GM21528 (cell line): ENCODE measurements at regions not wholly inside any gene's neighbourhood (a gene's known extent, or its start where the extent isn't known, plus 50 kb on each side); places are given as distances from the start of the nearest gene placed in this dataset.

Experiments
- ATAC-seq: cut with Tn5 transposase; IDR thresholded peaks from one replicate; pipeline ENCODE4 v1.9.1; 2021; ENCODE audit warnings: mild to moderate bottlenecking, moderate library complexity; ENCODE audit not compliant: unreplicated experiment, low FRiP score

DNA sequence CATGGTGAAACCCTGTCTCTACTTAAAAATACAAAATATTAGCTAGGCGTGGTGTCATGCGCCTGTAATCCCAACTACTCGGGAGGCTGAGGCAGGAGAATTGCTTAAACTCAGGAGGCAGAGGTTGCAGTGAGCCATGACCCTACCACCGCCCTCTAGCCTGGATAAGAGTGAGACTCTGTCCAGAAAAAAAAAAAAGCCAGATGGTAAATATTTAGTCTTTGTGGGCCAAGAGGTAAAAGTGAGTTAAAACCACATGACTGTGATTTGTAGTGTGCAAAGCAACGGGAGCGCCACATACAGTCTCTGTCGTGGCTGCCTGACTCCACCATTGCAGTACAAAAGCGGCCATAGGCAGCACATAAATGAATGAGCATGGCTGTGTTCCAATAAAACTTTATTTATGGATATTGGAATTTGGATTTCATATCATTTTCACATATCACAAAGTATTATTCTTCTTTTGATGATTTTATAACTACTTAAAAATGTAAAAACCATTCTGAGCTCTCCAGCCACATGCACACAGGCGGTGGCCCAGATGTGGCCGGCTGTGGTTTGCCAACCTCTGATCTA, 51.8 kb upstream of the CASZ1 start:
- no peak for ATAC-seq

DNA sequence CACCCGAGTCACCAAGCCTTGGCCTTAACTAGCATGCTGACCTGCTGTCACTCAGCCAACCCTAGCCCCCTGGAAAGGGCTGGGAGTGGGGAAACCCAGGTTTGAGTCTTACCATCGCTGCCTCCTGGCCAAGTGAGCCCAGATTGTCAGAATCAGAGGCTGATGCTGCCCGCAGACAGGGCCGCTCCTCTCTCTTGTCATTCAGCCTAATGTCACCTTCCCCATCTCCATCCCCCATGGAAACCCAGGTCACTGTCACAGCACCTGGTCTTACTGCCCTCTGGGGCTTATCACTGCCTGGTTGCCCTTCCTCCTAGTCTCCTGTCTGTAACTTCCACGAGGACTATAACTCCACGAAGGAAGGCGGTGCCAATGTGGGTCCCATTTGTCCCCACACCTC, 53.6 kb upstream of the CASZ1 start:
- no peak for ATAC-seq

DNA sequence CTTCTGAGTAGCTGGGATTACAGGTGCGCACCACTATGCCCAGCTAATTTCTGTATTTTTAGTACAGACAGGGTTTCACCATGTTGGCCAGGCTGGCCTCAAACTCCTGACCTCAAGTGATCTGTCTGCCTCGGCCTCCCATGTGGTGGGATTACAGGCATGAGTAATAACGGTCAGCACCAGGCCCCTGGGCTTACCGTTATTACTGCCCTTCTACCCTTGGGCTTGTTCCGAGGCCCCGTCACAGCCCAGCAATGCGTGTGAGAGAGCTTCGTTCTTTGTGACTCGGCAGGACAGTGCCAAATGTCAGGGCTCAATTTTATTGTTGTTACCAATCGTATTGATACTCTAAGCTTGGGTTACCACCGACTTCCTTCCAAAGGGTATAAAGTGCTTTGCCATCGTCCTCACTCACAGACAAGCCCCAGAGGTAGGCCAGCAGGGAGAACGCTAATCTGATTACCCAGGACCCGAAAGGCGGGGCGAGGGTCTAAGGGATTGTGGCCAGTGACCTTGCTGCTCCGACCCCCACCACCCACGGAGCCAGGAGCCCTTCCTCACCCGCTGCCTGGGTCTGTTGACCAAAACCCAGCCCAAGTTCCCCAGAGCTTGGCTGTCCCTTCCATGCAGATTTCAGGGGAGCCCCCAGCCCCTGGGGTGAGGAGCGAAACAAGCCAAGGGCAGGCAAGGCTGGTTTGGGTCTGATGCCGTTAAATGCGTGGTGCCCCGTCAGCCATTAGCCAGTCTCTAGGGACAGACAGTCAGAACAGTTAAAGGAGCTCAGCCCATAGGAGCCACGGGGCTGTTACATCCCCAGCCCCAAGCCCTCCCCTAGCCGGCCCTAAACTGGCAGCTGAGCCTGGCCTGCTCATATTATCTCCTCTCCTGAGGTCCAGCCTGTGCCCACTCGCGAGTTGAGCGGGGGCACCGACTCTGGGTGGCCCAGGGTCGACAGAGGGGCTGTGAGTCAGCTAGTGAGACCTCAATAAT, 54.9 kb upstream of the CASZ1 start:
- no peak for ATAC-seq

DNA sequence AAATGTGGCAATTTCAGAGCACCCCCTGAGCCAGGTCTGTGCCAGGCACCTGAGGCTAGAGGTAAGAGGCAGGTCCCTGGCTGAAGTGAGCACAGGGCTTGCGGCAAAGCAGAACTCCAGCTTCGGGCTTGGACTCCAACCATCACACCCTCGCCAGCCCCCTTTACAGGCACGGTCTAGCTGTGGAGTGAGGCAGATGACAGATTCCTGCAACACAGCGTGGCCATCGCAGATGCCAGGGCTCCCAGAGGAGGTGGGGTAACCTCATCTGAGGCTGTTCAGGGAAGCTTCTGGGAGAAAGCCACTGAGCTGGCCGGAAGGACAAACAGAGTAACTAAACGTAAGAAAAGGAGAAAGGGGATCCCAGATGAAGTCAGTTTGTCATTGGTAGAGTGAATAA, 55.6 kb upstream of the CASZ1 start:
- no peak for ATAC-seq

DNA sequence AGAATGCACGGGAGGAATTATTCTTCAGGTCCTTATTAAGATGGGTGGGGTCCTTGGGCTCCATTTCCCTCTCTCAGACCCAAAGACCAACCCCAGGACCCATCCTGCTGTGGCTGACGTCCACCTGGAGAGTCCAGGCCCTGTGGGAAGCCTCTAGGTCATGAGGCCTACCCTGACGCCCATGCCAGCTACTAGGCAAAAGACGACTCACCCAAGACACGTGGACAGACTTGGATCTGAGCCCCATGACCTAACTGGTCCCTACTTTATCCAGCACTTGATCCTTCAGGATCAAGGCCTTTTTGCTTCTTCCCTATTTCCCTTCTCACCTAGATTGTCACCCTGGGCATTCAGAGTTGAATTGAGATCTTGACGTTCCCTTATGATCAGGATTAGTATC, 56.0 kb upstream of the CASZ1 start:
- no peak for ATAC-seq

DNA sequence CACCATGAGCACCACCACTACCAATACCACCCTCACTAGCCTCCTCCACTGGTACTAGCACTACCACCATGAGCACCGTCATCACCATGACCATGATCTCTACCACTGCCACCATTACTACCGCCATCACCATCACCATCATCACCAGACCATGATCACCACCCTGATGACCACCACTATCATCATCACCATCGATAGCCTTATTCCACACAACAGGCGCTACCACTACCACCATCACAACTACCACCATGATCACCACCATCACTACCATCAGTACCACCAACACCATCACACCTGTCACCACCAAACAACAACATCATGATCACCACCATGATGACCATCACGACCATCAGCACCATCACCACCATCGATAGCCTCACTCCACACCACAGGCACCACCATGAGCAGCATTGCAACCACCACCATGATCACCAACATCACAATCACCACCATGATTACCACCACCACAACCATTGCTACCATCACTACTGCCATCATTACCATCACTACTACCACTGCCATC, 56.6 kb upstream of the CASZ1 start:
- ATAC-seq: no peak

DNA sequence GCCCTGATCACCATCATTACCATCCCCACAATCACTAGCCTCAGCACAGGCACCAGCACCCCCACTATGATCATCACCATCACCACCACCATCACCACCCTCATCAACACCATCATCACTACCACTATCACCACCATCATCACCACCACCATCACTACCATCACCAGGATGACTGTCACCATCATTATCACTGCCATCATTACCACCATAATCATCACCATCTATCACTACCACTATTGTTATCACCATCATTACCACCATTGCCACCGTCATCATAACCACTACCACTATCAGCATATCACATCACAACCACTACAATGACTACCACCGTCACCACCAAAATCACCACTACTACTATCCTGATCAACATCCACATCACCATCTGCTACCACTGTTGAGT, 57.3 kb upstream of the CASZ1 start:
- no peak for ATAC-seq

DNA sequence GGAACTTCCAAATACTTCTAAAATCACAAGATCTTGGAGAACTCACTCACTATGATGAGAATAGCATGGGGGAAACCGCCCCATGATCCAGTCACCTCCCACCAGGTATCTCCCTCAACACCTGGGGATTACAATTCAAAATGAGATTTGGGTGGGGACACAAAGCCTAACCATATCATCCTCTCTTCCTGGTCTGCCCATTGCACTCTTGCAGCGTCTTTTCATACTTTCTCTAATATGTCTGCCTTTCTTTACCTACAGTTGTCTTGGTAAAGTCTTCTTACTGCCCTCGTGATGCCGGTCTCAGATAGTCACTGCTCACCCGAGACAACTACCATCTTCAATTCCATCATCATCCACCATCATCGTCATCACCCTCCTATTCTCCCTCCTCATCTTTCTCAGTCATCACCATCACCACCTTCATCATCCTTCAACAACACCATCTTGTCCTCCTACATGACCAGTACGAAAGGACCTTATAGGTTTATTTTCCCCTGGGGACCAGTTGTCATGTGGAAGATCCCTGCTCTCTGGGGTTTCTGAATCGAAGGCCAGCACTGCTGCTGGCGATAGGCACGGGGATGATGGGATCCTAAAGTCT, 58.5 kb upstream of the CASZ1 start:
- no peak for ATAC-seq

DNA sequence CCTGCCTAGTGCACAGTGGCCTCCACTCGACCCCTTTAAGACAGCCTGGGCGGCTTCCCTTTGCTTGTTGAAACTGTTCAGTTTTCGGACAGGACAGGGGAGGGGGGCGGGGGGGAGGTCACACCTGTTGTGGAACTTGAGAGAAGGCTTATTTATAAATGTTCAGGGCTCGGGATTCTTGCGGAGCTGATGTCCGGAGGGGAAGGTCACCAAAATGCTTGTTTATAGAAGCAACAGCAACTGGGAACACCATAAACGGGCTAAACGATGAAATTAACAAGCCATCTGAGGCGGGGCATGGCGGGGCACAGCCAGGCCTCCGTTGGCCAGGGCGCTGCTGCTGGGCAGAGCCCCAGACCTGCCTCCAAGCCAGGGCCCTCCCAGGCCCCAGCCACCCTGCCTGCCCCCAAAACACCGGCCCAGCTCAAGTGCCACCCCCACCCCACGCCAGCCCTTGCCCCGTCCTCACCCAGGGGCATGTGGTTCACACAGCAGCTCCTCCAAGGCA, 59.8 kb upstream of the CASZ1 start:
- ATAC-seq: no peak

DNA sequence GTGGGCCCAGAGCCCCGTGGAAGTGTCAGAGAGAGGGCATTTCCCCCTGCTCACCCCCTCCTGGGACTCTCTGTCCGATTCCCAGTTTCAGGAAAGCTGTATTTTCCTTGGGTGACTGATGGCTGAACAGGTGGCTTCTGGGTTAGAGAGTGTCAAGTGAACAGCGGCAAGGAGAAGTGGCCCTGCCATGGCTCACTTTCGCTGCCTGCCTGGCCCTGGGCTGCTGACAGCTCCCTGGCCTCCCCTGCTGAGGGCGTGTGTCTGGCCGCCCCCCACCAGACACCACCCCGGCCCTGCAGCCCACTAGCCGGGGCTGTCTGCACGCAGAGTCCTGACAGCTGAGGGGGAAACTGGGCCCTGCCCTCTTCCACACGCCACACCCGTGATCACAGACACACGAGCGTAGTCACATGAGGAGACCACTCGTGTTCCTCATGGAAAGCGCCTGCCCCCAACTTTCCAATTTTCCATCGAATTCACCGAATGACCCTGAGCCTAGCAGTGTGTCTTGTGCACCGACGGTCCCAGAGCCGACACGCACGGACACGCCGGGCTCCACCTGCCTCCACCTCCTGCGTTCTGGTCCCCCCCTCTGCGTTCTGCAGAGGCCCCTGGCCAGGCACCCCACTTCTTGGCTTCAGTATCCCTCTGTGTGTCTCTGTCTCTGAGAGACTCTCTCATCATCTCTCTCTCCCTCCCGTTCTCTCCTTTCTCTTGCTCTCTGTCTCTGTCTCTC, 60.6 kb upstream of the CASZ1 start:
- ATAC-seq: no peak

DNA sequence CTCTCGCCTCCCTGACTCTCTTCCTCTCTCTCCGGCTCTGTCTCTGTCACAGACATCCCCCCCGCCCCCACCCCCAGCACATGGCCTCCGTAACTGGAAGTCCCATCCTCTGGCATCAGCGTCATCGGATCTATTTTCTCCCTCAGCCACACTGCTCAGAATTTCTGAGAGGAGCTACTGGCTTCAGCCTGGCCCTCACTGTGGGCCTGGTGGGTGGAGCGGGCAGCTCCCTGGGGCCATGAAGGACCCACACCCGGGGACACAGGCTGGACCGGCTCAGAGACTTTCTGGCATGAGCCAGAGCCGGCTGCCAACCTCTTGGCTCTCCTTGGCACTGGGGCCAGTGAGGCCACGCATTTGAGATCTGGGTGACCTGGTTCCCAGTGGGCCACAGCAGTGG, 61.2 kb upstream of the CASZ1 start:
- no peak for ATAC-seq

DNA sequence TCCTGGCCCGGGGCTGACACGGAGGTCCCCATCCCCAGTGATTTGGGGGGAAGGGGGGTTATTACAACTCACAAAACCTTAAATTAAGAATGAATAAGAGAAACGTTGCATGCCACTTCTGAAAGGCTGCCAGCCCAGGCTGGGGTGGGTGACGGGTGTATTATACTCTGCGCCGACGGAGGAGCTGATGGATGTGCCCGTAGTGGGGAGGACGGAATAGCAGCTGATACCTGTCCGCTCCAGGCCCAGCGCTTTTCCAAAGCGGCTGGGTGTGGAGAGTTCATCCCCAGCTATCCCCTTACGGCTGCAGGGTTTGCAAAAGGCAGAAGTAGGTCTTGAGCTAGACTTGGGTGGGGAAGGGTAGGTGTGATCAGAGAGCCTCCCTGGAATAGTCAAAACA, 63.8 kb upstream of the CASZ1 start:
- no peak for ATAC-seq

DNA sequence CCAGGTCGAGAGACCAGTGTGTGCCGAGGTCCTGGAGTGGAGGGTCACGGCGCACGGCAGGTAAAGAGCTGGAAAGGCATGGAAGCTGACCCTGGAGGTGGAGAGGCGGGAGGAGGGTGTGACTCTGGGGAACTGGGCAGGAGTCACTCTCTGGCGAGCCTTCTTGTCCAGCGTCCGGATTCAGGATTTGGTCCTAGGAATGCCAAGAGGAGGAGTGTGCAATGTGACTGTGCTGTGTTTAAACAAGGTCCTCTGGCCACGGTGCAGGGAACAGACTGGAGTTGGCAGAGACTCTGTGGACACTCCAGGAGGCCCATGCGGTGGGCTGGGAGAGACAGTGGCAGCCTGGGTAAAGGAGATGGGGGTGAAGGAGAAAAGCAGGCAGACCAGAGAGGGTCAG, 64.2 kb upstream of the CASZ1 start:
- no peak for ATAC-seq

DNA sequence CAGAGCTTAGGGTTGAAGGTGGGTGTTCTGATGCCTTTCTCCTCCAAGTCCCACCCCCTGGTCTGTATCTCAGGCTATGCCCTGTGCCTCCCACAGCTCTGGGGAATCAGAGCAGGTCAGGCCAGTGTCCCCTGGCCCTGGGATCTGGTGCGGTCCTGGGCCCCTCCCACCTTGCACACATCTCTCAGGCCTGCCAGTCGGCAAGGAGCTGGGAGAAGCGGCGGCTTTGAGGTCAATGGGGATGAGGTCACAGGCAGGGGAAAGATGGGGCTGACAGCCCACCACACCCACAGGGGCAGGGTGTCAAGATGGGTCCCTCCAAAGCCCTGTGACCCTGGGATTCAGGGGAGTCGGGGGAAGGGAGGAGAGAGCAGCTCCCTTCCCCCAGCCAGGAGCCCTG, 65.4 kb upstream of the CASZ1 start:
- no peak for ATAC-seq

DNA sequence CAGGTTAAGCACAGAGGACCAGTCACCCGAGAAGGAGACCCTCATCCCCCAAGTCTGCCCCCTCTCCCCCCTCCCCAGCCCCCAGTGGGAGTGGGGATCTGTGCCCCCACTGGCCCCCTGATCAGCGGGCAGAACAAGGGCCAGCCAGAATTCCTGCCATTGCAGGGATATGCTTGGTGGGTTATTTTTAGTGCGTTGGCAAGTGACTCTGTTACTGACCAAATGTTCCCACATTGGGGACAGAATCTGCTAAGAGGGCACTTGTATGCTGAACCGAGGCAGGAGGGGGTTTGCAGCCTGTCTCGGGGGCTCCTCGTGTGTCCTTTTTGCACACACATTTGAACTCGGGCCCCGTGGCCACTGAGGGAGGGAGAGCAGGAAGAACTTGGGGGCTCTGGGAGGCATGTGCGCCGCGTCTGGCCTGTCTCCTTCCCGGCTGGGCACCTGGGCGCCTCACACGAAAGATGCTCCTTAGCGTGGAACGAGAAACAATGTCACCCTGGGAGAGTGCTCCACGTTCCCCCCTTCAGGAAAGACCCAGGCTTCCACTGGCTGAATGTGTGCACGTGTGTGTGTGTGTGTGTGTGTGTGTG, 66.4 kb upstream of the CASZ1 start:
- ATAC-seq: no peak

DNA sequence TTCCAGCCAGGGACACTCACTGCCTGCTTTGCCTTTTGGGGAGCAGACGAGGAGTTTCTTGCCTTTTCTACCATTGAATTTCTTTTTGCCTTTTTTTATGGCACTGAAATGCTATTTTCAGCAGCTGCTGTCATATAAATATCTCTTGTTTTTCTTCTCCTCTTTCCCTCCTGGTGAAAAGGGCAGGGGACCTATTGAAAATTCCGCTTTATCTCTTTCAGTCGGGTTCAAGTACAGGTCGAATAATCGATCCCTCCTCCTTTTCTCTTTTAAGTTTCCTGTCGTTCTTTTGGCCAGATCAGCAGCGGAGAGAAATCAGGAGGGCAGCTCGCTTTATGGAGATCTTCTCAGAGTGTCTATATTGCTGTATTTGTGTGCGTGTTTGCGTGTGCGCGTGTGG, 67.4 kb upstream of the CASZ1 start:
- ATAC-seq: no peak

DNA sequence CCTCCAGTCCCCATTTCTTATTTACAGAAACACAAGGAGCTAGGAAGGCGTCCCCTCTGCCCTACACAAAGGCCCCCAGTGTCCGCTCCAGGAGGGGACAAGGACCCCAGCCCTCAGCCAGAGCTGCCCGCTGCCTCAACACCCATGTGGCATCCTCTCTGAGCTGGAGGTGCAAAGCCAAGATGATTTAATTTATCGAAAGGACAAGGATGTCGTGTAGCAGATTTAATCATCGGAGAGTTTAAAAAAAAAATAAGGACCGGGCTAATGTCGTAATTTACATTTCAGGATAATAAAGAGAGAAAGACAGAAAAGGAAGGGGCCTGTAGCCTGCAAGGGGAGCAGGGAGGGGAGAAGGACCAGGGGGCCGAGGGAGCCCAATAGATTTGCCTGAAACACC, 68.3 kb upstream of the CASZ1 start:
- no peak for ATAC-seq

DNA sequence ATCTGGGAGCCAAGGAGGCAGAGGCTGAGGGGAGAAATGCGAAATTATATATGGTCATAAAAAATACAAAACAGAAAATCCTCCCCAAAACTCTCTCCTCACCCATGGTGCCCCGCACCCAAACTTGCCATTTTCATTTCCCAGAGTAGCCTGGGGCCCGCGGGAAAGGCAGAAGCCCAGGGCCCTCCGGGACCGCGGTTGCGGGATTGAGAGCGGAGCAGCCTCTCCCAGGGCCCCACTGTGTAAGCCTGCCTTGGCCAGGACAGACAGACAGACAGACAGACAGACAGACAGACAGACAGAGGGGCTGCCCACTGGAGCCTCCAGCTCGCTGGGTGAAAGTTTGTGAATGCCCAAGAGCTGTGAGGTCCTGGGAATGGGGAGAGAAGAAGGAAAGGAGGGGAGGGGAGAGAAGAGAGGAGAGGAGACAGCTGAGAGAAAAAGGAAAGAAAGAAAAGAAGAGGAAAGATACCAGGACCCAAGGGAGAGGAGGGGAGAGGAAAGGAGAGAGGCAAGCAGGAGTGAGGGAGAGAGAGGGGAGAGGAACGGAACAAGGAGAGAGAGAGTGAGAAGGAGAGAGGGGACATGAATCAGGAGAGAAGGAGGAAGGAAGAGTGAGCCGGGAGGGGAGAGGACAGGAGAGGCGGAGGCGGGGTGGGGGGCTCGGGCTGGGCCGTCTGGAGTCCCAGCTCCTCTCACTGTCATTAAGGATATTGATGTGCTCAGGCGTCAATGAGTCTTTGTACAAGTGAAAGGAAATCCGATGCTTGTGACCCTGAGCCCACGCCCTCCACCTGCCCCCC, 69.3 kb upstream of the CASZ1 start:
- ATAC-seq: no peak

DNA sequence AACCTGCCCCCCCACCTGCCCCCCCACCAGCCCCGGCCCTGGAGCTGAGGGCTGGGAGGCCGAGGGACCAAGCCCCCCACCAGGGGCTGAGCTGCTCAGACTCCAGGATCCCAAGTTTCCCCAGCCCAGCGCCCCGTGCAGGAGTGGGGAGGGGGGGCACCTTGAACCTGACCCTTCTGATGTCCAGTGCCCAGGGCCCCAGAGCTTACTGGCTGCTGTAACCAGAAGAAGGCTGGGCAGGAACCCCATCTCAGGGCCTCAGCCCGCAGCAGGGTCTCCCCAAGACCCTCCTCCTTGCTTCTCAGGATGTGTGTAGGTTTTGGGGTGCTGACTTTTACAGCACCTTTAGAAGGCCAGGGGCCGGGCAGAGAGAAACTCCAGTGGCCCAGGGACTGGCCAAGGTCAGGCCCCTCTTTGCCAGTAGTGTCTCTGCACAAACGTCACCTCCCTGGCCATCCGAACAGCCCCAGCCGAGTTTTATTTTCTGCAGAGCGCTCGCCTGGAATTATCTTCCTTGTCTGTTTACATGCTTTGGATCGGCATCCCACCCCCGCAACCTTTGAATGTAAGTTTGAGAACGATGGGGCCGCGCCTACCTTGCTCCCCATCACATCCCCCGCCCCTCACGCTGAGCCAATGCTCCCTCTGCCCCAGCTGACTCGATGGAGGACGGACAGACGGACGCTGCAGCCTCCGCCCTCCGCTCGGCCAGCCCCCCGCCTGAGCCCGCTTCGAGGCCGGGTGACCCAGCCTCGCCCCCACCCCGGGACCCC, 70.1 kb upstream of the CASZ1 start:
- ATAC-seq: no peak
